NB4 (cell line): ENCODE measurements at regions not wholly inside any gene's neighbourhood (a gene's known extent, or its start where the extent isn't known, plus 50 kb on each side); places are given as distances from the start of the nearest gene placed in this dataset.

Source experiments
- DNase-seq: peaks from one replicate; pipeline ENCODE4 v3.0.0; 2010; ENCODE audit warnings: low read depth
- H3K4me3 ChIP-seq: one replicate; pipeline ENCODE4 v1.5.1; 2011; ENCODE audit warnings: mild to moderate bottlenecking, low read depth, low read length, moderate library complexity
- CTCF ChIP-seq: IDR thresholded peaks from one replicate; pipeline ENCODE4 v1.5.1; 2012; ENCODE audit warnings: low read depth, low read length
- MAX ChIP-seq: IDR thresholded peaks from 2 replicates; pipeline ENCODE4 v1.6.1; 2011; ENCODE audit warnings: low read depth, low read length
- MYC ChIP-seq: IDR thresholded peaks from 2 replicates; pipeline ENCODE4 v1.6.1; 2011; ENCODE audit warnings: low read depth, low read length
- POLR2A ChIP-seq: IDR thresholded peaks from 2 replicates; pipeline ENCODE4 v1.6.1; 2011; ENCODE audit warnings: mild to moderate bottlenecking; ENCODE audit not compliant: insufficient read length; ENCODE audit errors: extremely low read depth

- TF ChIP-seq POLR2A (no peak), MYC (no peak), MAX (no peak), CTCF (no peak)
- H3K4me3 ChIP-seq, result no peak overlapping the region
- DNase-seq, result no peak
Observed at GRCh38 chr3:82048711-82049110, 287.3 kb upstream of the GBE1 start.

- no peak for TF ChIP-seq POLR2A
- no peak for TF ChIP-seq MAX
- no peak for DNase-seq
- no peak overlapping the region for H3K4me3 ChIP-seq
Observed at GRCh38 chr3:82044930-82045705, 283.7 kb upstream of the GBE1 start.

GRCh38 chr3:82038556-82038955 is 277.1 kb upstream of the GBE1 start:
- no peak overlapping the region for H3K4me3 ChIP-seq
- TF ChIP-seq MYC (no peak), MAX (no peak), POLR2A (no peak), CTCF (no peak)
- no peak for DNase-seq

- no peak overlapping the region for H3K4me3 ChIP-seq
- DNase-seq, result no peak
- TF ChIP-seq CTCF, result no peak
- TF ChIP-seq MYC, result no peak
- no peak for TF ChIP-seq MAX
- no peak for TF ChIP-seq POLR2A
Observed at GRCh38 chr3:82033186-82033585, 271.7 kb upstream of the GBE1 start.

GRCh38 chr3:82031596-82031995 is 270.2 kb upstream of the GBE1 start:
- TF ChIP-seq POLR2A (no peak), MAX (no peak), CTCF (no peak), MYC (no peak)
- no peak overlapping the region for H3K4me3 ChIP-seq
- no peak for DNase-seq

- no peak for TF ChIP-seq MAX
- TF ChIP-seq POLR2A, result no peak
- no peak for TF ChIP-seq CTCF
- no peak for TF ChIP-seq MYC
- no peak for DNase-seq
- no peak overlapping the region for H3K4me3 ChIP-seq
Observed at GRCh38 chr3:82030916-82031315, 269.5 kb upstream of the GBE1 start.
